HG02610 (cell line): ENCODE measurements at regions not wholly inside any gene's neighbourhood (a gene's known extent, or its start where the extent isn't known, plus 50 kb on each side); places are given as distances from the start of the nearest gene placed in this dataset.
"Not testable (repeated sequence)": the region's sequence is repeated elsewhere in the genome, so short reads cannot be mapped to it uniquely, and the experiment has no call there.

Source experiments
- ATAC-seq: cut with Tn5 transposase; IDR thresholded peaks from one replicate; pipeline ENCODE4 v1.9.1; 2021; ENCODE audit warnings: mild to moderate bottlenecking, moderate library complexity; ENCODE audit not compliant: unreplicated experiment

DNA sequence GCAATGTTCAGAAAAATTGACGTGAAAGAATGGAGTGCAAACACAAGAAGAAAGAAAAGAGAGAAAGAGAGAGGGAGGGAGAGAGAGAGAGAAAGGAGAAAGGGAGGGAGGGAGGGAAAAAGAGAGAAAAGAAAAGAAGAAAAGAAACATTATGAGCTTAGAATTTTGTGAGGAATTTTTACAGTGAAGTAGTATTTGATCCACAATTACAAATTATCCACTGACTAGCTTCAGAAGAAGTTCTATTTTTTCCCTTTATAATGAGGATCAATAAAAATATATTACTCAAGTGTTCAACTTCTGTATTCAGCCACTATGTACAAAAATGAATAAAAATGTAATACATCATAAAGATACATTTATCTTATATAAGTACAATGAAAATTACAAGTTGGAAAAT is 494.5 kb upstream of the CA10 start:
- ATAC-seq, result no peak

- no peak for ATAC-seq
Measured at GRCh38 chr17:52648995-52649394, 490.5 kb upstream of the CA10 start.

DNA sequence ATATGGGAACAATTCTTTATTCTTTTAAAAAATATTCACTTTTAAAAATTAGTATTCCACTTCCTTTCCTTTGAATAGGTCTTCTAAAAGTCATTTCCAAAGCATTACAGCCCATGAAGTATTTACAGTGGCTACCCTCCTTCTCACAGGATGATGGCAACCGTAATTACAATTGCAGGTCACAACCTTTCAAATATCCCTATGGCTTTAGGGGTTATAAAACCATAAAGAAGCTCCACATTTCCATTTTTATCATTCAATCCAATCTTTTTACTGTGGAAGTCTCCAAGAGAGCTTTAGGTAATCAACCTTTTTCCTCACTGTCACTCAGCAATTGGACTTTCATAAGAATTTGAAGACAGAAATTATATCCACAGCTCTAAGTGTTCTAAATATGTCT is 488.9 kb upstream of the CA10 start:
- no peak for ATAC-seq

DNA sequence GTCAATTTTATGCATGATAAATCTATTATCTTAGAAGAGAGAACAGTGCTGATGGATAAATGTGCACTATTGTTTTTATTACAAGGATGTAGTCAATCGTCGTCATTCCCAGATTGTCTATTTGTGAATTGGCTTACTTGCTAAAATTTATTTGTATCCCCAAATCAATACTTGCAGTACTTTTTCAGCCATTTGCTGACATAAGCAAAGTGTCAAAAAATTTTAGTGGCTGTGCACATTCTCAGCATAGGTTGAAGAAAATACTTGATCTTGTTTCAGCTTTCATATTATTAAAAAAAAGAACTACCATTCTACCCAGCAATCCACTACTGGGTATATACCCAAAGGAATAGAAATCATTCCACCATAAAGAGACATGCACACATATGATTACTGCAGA is 477.9 kb upstream of the CA10 start:
- no peak for ATAC-seq

DNA sequence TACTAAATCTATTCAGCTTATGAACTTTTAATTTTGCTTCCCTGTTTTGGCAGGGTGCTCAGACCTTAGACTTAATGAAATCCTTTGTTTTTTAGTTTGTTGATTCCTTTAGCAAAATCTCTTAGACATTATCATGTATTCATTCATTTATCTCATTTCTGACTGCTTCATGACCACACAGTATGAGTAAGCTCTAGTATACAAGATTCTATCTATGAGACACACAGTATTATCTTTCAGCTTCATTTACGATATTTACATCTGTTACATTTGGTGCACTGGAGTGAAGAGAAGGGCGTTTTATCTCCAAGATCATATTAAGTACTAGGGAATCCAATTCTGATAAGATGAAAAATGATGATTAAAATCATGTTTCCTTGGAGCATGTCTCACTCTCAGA is 448.1 kb upstream of the CA10 start:
- ATAC-seq, result no peak

GRCh38 chr17:52606098-52606497 is 447.6 kb upstream of the CA10 start:
- ATAC-seq, result no peak

DNA sequence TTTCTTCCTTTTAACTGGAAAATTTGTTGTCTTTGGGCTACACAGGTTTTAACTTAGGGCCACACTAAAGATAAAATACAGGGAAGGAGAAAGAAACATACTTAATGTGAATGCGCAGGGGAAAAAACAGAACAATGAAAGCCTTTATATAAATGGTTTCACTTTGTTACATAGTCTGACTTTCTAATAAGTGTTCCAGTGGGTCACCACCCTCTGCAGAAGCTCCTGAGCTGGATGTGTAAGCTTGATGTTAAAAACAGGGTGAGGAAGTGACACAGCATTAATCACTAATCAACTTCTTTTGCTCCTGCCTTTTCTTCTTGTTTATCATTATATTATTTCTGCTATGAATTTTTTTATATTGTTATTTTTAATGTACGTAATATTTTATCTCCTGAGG is 445.6 kb upstream of the CA10 start:
- no peak for ATAC-seq

DNA sequence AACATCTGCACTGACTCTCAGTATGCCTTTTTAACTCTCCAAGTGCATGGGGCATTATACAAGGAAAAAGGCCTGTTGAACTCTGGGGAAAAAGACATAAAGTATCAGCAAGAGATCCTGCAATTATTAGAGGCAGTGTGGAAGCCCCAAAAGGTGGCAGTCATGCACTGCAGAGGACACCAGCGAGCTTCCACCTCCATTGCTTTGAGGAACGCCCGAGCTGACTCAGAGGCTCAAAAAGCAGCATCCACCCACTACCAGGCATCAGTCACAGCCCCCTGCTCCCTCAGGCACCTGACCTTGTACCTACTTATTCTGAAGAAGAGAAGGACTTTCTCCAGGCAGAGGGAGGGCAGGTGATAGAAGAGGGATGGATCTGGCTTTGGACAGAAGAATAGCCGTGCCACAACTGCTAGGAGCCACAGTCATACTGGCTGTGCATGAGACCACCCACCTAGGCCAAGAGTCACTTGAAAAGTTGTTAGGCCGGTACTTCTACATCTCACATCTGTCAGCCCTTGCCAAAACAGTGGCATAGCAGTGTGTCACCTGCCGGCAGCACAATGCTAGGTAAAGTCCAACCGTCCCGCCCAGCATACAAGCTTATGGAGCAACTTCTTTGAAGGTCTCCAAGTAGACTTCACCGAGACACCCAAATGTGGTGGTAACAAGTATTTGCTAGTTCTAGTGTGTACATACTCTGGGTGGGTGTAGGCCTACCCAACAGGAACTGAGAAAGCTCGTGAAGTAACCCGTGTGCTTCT is 439.1 kb upstream of the CA10 start:
- not testable (repeated sequence) for ATAC-seq

- ATAC-seq, result no peak
Measured at GRCh38 chr17:52594516-52594915, 436.0 kb upstream of the CA10 start.

DNA sequence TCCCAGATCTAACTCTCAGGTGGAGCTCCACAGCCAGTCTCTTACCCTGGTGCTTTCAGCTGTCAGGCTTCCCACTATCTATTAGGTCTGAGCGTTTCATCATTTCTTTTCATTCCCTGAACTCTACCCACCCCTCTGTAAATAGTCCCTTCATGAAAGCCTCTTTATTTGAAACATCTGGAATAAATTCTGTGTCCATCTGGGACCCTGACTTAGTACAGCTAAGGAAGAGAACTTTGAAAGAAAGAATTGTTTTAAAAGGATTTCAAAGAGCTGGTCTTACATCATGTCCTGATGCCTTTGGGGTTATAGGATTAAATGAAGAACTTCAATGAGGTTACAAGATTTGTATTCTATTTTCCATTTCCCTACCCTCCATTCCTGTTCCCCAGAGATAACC is 388.5 kb upstream of the CA10 start:
- no peak for ATAC-seq

GRCh38 chr17:52546493-52546892 is 388.0 kb upstream of the CA10 start:
- no peak for ATAC-seq

- ATAC-seq, result no peak
Measured at GRCh38 chr17:52537421-52537820, 378.9 kb upstream of the CA10 start.

DNA sequence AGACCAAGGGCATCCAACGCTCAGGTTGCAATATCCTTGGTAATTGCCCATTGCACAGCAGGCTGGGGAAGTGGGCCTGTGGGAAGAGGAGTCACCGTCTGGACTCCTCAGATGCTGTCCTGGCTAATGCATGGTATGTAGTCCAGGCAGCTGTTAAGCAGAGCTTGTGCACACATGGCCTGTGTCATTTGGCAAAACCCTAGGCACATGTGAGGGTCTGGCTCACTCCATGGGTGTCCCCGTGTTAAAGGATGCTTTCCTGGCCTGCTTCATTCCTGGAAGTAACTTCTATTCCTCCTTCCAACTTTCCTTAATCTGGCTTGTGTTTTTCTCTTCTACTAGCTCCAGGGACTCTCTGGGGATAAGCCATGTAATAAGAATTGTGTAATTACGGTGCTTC is 378.0 kb upstream of the CA10 start:
- no peak for ATAC-seq

- no peak for ATAC-seq
Measured at GRCh38 chr17:52532373-52532772, 373.9 kb upstream of the CA10 start.

GRCh38 chr17:52524096-52524637 is 365.7 kb upstream of the CA10 start:
- peak; percentile 79 for ATAC-seq

DNA sequence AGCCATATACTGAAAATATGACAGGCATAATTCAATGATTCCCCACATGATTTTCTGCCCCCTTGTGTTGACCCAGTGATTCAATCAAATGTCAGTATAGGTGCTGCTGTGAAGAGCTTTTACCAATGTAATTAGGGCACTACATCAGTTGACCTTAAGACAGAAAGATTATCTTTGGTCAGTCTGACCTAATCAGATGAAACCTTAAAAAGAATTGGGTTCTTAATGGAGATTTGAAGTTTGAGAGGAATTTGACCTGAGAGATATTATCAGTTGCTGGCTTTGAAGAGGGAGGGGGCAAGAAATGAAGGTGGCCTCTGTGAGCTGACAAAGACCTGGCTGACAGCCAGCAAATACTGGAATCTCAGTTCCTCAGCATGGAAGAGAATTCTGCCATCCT is 358.7 kb upstream of the CA10 start:
- ATAC-seq, result no peak

DNA sequence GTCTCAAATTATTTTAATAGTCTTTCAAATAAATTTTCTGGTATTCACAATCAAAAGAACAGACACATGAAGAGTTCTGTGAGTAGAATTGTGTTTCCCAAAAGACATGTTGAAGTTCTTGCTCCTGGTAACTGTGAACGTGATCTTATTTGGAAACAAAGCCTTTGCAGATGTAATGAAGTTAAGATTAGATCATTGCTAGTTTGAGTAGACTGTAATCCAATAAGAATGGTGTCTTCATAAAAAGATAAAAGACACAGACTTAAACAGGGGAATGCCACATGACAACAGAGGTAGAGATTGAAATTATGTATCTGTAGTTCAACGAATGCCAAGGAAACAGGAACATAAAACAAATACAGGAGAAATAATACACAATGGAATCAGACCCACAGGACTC is 357.4 kb upstream of the CA10 start:
- no peak for ATAC-seq

- no peak for ATAC-seq
Measured at GRCh38 chr17:52505601-52506000, 347.1 kb upstream of the CA10 start.

GRCh38 chr17:52504081-52504480 is 345.6 kb upstream of the CA10 start:
- ATAC-seq, result no peak

DNA sequence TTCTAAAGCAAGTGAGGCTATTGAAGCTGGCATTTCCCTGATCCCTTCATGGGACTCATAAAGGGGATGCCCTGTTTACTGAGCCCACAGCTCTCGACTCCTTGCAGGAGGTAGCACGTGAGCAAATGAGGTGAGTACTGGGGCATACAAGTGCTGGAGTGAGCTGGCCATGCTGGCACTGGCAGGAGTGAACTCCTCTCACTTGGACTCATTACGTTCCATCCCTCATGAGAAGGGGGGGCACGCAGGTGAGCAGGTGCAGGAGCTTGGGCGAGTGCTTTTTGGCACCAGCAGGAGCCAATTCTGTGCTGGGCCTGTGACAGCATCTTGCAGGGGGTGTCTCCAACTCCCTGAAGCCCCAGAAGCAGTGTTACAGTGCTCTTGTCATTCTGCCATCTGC is 337.1 kb upstream of the CA10 start:
- no peak for ATAC-seq

DNA sequence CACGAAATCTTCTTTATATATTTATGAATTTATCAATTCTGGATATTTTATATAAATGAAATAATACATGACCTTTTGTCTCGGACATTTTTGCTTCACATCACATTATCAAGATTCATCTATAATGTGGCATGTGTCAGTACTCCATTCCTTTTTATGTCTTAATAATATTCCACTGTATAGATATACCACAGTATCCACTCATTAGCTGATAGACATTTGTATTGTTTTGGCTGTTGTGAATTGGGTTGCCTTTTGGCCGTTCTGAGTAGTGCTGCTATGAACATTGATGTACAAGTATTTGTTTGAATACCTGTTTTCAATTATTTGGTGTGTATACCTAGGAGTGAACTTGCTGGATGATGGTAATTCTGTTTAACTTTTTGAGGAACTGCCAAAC is 323.8 kb upstream of the CA10 start:
- no peak for ATAC-seq

DNA sequence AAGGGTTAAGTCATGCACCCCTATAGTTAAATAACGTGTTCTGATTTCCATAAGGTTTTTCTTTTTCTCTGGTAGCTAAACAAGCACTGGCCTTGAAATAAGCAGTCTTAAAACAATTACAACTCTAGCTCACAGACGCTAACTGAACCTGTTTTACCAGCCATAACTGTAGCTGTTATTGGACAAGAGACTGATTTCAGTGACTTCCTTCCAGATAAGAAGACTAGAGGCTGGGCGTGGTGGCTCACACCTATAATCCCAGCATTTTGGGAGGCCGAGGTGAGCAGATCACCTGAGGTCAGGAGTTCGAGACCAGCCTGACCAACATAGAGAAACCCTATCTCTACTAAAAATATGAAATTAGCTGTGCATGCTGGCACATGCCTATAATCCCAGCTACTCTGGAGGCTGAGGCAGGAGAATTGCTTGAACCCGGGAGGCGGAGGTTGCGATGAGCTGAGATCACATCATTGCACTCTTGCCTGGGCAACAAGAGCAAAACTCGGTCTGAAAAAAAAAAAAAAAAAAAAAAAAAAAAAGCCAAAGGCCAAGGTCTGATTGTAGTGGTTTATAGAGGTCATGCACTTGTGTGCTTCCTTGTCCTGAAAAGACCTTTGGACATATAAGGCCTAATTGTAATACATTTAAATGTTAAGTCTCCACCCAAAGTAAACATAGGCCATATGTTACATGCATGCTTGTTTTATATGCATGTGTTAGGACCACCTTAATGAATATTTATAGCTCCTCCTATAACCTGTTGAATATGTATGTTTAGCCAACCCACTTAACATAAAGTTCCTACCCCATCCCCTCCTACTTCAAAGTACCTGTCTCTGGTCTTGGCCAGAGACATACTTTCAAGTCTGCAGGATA is 319.5 kb upstream of the CA10 start:
- no peak for ATAC-seq
